Prostate gland (tissue), 2 donors: ENCODE measurements at regions not wholly inside any gene's neighbourhood (a gene's known extent, or its start where the extent isn't known, plus 50 kb on each side); places are given as distances from the start of the nearest gene placed in this dataset.
A peak's percentile ranks its signal among the peaks of the same experiment; 100 is the strongest.

Source experiments
- DNase-seq: peaks from one replicate; pipeline ENCODE4 v3.0.0-alpha.2; 2019; ENCODE audit warnings: low spot score
- H3K27ac ChIP-seq, 2 donors: fragments of 200-600 bp; sonication (generic); 2 replicates each; pipeline ENCODE4 v1.5.1; 2017 to 2019
- H3K27me3 ChIP-seq: fragments of 200-600 bp; sonication (generic); replicated peaks from 2 replicates; pipeline ENCODE4 v1.5.1; 2019; ENCODE audit not compliant: insufficient read depth
- H3K36me3 ChIP-seq, 2 donors: fragments of 200-600 bp; sonication (generic); 1 replicate in 1 of 2; 2 replicates in 1 of 2; pipeline versions ENCODE4 v1.5.1 to v1.8.1; 2017 to 2019
- H3K4me1 ChIP-seq: fragments of 200-600 bp; sonication (generic); replicated peaks from 2 replicates; pipeline ENCODE4 v1.5.1; 2019
- H3K4me3 ChIP-seq, 2 donors: fragments of 200-600 bp; sonication (generic); 2 replicates each; pipeline ENCODE4 v1.5.1; 2017 to 2019
- H3K9me3 ChIP-seq: fragments of 200-600 bp; sonication (generic); 2 replicates; pipeline ENCODE4 v1.5.1; 2017
- POLR2A ChIP-seq: fragments of 450-650 bp; IDR thresholded peaks from one replicate; pipeline ENCODE4 v1.6.1; 2016; ENCODE audit warnings: antibody characterized with exemption, mild to moderate bottlenecking
- POLR2AphosphoS5 ChIP-seq: sonication (generic); formaldehyde crosslinking; IDR thresholded peaks from one replicate; pipeline ENCODE4 v1.6.1; 2017; ENCODE audit warnings: antibody characterized with exemption
- WGBS: methylation state at CpG from one replicate; pipeline ENCODE4 v1.1.5; 2018; 5-methylcytosine and 5-hydroxymethylcytosine counted together
- intact Hi-C: fragments of 100-400 bp; cut with DNase I; formaldehyde crosslinking; loops from one replicate; pipeline ENCODE4 v1.14.2; 2022
- TF ChIP-seq, protein P1 (sequence below), 4 experiments: fragments of 200-600 bp in 2 of 4; fragments of 450-650 bp in 2 of 4; sonication (generic) in 2 of 4; IDR thresholded peaks; 1 replicate in 3 of 4; 2 replicates in 1 of 4; pipeline ENCODE4 v1.5.1; 2016 to 2019; ENCODE audit warnings: antibody characterized with exemption in 4 of 4, mild to moderate bottlenecking in 2 of 4, moderate library complexity in 2 of 4

DNA sequence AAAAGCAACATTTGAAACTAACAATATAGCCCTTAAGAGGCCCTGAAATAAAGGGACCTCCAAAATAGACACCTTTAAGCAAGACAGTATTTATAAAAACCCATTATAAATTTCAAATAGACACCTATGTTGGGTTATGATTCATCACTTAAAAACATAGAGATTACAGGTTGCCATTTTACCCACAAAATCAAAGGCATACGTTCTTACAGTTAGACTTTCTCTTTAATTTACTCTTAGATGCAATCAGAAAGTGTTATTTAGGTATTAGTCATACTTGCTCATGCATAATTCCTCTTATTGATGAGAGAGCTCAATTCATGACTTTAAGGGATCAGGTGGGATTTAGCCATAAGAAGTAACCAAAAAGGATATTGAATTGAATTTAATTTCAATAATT, 51.5 kb upstream of the TMEM200A start:
- no peak for DNase-seq
- Histone ChIP-seq H3K4me3 (no peak overlapping the region), H3K27me3 (no peaks in the 10 kb centered on the region), H3K4me1 (no peaks in the 10 kb centered on the region), H3K36me3 (no peaks in the 10 kb centered on the region), H3K27ac (no peak overlapping the region), H3K9me3 (no peaks in the 10 kb centered on the region)
- WGBS, result 52% methylated on average over 1 of the region's 1 CpG
- TF ChIP-seq, protein P1, sequence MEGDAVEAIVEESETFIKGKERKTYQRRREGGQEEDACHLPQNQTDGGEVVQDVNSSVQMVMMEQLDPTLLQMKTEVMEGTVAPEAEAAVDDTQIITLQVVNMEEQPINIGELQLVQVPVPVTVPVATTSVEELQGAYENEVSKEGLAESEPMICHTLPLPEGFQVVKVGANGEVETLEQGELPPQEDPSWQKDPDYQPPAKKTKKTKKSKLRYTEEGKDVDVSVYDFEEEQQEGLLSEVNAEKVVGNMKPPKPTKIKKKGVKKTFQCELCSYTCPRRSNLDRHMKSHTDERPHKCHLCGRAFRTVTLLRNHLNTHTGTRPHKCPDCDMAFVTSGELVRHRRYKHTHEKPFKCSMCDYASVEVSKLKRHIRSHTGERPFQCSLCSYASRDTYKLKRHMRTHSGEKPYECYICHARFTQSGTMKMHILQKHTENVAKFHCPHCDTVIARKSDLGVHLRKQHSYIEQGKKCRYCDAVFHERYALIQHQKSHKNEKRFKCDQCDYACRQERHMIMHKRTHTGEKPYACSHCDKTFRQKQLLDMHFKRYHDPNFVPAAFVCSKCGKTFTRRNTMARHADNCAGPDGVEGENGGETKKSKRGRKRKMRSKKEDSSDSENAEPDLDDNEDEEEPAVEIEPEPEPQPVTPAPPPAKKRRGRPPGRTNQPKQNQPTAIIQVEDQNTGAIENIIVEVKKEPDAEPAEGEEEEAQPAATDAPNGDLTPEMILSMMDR (IDR thresholded peaks at IDR 0.05), result no peak
- TF ChIP-seq POLR2A, result no peak
- no peak for TF ChIP-seq POLR2AphosphoS5
- intact Hi-C loops, result no loop called here

DNA sequence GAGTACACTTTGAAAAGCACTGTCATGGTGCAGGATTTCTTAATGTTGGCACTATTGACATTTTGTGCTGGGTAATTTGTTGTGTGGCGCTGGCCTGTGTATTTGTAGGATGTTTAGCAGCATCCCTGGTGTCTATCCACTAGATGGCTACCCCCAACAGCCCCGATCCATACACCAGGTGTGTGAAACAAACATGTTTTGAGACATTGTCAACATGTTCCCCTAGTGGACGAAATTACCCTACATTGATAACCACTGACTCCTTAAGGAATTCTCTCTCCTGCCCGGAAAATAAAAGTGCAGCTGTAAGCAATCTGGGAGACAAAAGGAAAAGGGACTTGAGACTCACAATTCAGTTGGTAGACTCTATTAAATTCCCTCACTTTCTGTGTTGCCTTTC, 52.6 kb upstream of the TMEM200A start:
- no peaks in the 10 kb centered on the region for H3K4me1 ChIP-seq
- H3K27me3 ChIP-seq, result no peaks in the 10 kb centered on the region
- no peaks in the 10 kb centered on the region for H3K9me3 ChIP-seq
- no peak overlapping the region for H3K4me3 ChIP-seq
- intact Hi-C loops, result no loop called here
- H3K36me3 ChIP-seq, result no peaks in the 10 kb centered on the region
- no peak for TF ChIP-seq POLR2A
- TF ChIP-seq, protein P1 (IDR thresholded peaks at IDR 0.05), result no peak
- no peak for TF ChIP-seq POLR2AphosphoS5
- no peak overlapping the region for H3K27ac ChIP-seq
- WGBS, result 69% methylated on average over 4 of the region's 4 CpGs
- no peak for DNase-seq

DNA sequence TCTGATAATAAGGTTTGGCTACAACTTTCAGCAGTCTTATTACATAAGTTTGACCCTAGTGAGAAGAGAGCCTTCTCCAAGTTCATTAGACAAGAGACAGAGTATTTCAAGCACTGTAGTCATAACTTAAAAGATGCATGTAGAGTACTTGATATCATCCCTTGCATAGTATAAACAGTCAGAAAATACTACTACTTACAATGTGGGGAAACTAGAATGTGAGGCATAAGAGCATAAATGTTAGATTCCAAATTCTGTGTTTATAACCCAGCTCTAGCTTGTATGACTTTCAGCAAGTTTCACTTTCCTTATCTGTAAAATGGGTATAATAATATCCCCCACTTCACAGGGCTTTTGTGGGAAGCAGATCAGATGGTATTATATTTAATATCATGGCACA, 56.8 kb upstream of the TMEM200A start:
- Histone ChIP-seq H3K27me3 (no peaks in the 10 kb centered on the region), H3K9me3 (no peaks in the 10 kb centered on the region), H3K36me3 (no peaks in the 10 kb centered on the region), H3K4me3 (no peak overlapping the region), H3K27ac (no peak overlapping the region), H3K4me1 (no peaks in the 10 kb centered on the region)
- intact Hi-C loops, result no loop called here
- DNase-seq, result no peak
- no peak for TF ChIP-seq POLR2AphosphoS5
- TF ChIP-seq POLR2A, result no peak
- TF ChIP-seq, protein P1 (IDR thresholded peaks at IDR 0.05), result no peak

DNA sequence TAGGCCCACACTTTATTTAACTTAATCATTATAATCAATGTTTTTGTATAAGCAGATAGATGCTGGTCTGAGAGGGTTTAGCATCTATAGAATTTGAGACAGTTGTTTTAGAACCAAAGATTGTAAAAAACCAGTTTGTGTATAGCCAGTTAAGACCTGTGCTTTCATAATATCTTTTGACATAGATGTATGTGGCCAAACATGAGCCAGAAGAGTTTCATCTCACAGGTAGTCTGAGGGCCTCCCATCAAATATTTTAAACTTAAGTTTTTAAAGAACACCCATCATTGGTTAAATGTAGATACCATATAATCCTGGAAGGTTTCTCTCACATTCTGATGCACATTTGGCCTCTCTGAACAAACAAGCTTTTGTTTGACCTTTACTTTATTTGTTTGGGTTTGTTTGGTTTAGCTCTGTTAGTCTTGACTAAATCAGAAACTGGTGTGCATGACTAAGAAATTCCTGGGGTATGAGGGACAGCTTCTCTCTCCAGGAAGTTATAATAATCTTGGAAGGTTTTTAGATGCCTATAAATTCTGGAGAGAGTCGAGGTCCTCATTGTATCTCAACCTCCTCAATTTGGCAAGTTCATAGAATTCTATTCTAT, 58.0 kb upstream of the TMEM200A start:
- no peaks in the 10 kb centered on the region for H3K4me1 ChIP-seq
- no peaks in the 10 kb centered on the region for H3K27me3 ChIP-seq
- intact Hi-C loops, result no loop called here
- WGBS, result 12% methylated on average over 1 of the region's 1 CpG
- DNase-seq, result no peak
- no peaks in the 10 kb centered on the region for H3K36me3 ChIP-seq
- no peak overlapping the region for H3K27ac ChIP-seq
- H3K9me3 ChIP-seq, result no peaks in the 10 kb centered on the region
- TF ChIP-seq POLR2AphosphoS5 (peak; percentile 13), POLR2A (no peak)
- TF ChIP-seq, protein P1 (IDR thresholded peaks at IDR 0.05), result no peak
- H3K4me3 ChIP-seq, result no peak overlapping the region

DNA sequence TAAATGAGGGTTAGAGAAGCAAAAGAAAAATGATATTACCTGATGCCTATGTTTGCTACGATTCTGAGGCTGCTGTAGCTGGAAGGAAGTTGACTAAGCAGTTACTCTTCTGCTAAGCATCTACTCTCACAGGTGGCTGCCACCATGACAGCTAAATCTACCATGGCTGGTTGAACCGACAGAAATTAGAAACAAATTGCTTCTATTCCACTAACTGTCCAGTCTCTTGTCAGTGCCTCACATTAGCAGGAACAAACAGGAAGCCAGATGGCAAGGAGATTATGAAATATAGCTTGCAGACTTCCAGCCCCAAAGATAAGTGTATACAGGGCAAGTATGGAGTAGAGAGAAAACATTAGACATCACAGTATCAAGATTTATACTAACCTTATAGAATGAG, 59.4 kb upstream of the TMEM200A start:
- 32% methylated on average over 2 of the region's 2 CpGs for WGBS
- TF ChIP-seq POLR2A, result no peak
- TF ChIP-seq POLR2AphosphoS5, result no peak
- TF ChIP-seq, protein P1 (IDR thresholded peaks at IDR 0.05), result no peak
- intact Hi-C loops, result no loop called here
- no peaks in the 10 kb centered on the region for H3K27me3 ChIP-seq
- H3K4me1 ChIP-seq, result no peaks in the 10 kb centered on the region
- H3K27ac ChIP-seq, result no peak overlapping the region
- no peak overlapping the region for H3K4me3 ChIP-seq
- no peaks in the 10 kb centered on the region for H3K36me3 ChIP-seq
- no peak for DNase-seq
- no peaks in the 10 kb centered on the region for H3K9me3 ChIP-seq
